GM23338 (cell line): ENCODE measurements at regions not wholly inside any gene's neighbourhood (a gene's known extent, or its start where the extent isn't known, plus 50 kb on each side); places are given as distances from the start of the nearest gene placed in this dataset.

Experiments used
- ATAC-seq: fragments of 200-7000 bp; cut with Tn5 transposase; 3 replicates; pipeline ENCODE4 v1.9.1; 2020
- DNase-seq: peaks from one replicate; pipeline ENCODE4 v3.0.0-alpha.2; 2015; ENCODE audit warnings: low spot score
- H2AFZ ChIP-seq: fragments of 200-600 bp; sonication (generic); 2 replicates; pipeline ENCODE4 v1.8.0; 2016; ENCODE audit warnings: antibody characterized with exemption, mild to moderate bottlenecking, moderate library complexity
- H3F3A ChIP-seq: fragments of 200-600 bp; sonication (generic); replicated peaks from 2 replicates; pipeline ENCODE4 v1.8.0; 2017; ENCODE audit warnings: antibody characterized with exemption, mixed run types, low read depth
- H3K27ac ChIP-seq: fragments of 200-600 bp; sonication (generic); 2 replicates; pipeline ENCODE4 v1.6.1; 2016; ENCODE audit warnings: low read depth
- H3K27me3 ChIP-seq: fragments of 200-600 bp; sonication (generic); 2 replicates; pipeline ENCODE4 v1.8.0; 2016; ENCODE audit warnings: mild to moderate bottlenecking, mixed run types, moderate library complexity; ENCODE audit not compliant: insufficient read depth
- H3K36me3 ChIP-seq: fragments of 200-600 bp; sonication (generic); 2 replicates; pipeline ENCODE4 v1.8.0; 2016; ENCODE audit warnings: mild to moderate bottlenecking; ENCODE audit not compliant: insufficient read depth
- H3K4me1 ChIP-seq: fragments of 200-600 bp; sonication (generic); 2 replicates; pipeline ENCODE4 v1.8.0; 2016; ENCODE audit warnings: mild to moderate bottlenecking, moderate library complexity; ENCODE audit not compliant: insufficient read depth
- H3K4me2 ChIP-seq: fragments of 200-600 bp; sonication (generic); 2 replicates; pipeline ENCODE4 v1.7.1; 2017; ENCODE audit warnings: mixed run types
- H3K4me3 ChIP-seq: fragments of 200-600 bp; sonication (generic); 2 replicates; pipeline ENCODE4 v1.6.1; 2016; ENCODE audit warnings: mixed run types
- H3K79me2 ChIP-seq: fragments of 200-600 bp; sonication (generic); replicated peaks from 2 replicates; pipeline ENCODE4 v1.8.0; 2017; ENCODE audit warnings: mild to moderate bottlenecking; ENCODE audit not compliant: insufficient read depth
- H3K9me2 ChIP-seq: fragments of 200-600 bp; sonication (generic); 2 replicates; pipeline ENCODE4 v1.8.0; 2017; ENCODE audit not compliant: insufficient read depth
- H4K20me1 ChIP-seq: fragments of 200-600 bp; sonication (generic); replicated peaks from 2 replicates; pipeline ENCODE4 v1.8.0; 2017; ENCODE audit warnings: mild to moderate bottlenecking; ENCODE audit not compliant: insufficient read depth
- H3K27ac Mint-ChIP-seq: 2 replicates; pipeline ENCODE4 v1.8.0; 2020; ENCODE audit warnings: inconsistent platforms, mild to moderate bottlenecking, moderate library complexity, mixed read lengths
- H3K27me3 Mint-ChIP-seq: 3 replicates; pipeline ENCODE4 v1.8.0; 2022; ENCODE audit warnings: low read depth, mild to moderate bottlenecking, moderate library complexity, mixed read lengths, inconsistent platforms; ENCODE audit not compliant: insufficient read depth, poor library complexity
- H3K36me3 Mint-ChIP-seq: 3 replicates; pipeline ENCODE4 v1.8.0; 2021; ENCODE audit warnings: low read depth, mild to moderate bottlenecking, inconsistent platforms, moderate library complexity, mixed read lengths
- H3K4me1 Mint-ChIP-seq: 3 replicates; pipeline ENCODE4 v1.8.0; 2020; ENCODE audit warnings: mild to moderate bottlenecking, inconsistent platforms, mixed read lengths
- H3K4me3 Mint-ChIP-seq: 3 replicates; pipeline ENCODE4 v1.8.0; 2021; ENCODE audit warnings: moderate library complexity, mild to moderate bottlenecking, inconsistent platforms, mixed read lengths
- H3K9me3 Mint-ChIP-seq: 3 replicates; pipeline ENCODE4 v1.8.0; 2020; ENCODE audit warnings: moderate library complexity, mild to moderate bottlenecking, inconsistent platforms, mixed read lengths
- CREB1 ChIP-seq: fragments of 250-450 bp; sonication (Bioruptor Pico); IDR thresholded peaks from 2 replicates; pipeline ENCODE4 v1.5.0; 2020; ENCODE audit warnings: low read depth, mild to moderate bottlenecking, moderate library complexity
- ETS1 ChIP-seq: IDR thresholded peaks from 2 replicates; pipeline ENCODE4 v1.6.1; 2016; ENCODE audit warnings: antibody characterized with exemption
- EZH2 ChIP-seq: fragments of 200-600 bp; sonication (generic); IDR thresholded peaks from one replicate; pipeline ENCODE4 v1.8.0; 2017; ENCODE audit warnings: antibody characterized with exemption, mild to moderate bottlenecking, low read depth; ENCODE audit not compliant: unreplicated experiment
- EZH2phosphoT487 ChIP-seq: fragments of 200-600 bp; sonication (generic); IDR thresholded peaks from one replicate; pipeline ENCODE4 v1.8.1; 2018; ENCODE audit warnings: antibody characterized with exemption; ENCODE audit not compliant: unreplicated experiment
- NANOG ChIP-seq: IDR thresholded peaks from 2 replicates; pipeline ENCODE4 v1.6.1; 2016; ENCODE audit warnings: antibody characterized with exemption, borderline replicate concordance
- POLR2AphosphoS5 ChIP-seq: IDR thresholded peaks from 2 replicates; pipeline ENCODE4 v1.6.1; 2016; ENCODE audit warnings: antibody characterized with exemption, low read depth
- REST ChIP-seq: IDR thresholded peaks from one replicate; pipeline ENCODE4 v1.6.1; 2018; ENCODE audit warnings: antibody characterized with exemption; ENCODE audit not compliant: unreplicated experiment
- STAT1 ChIP-seq: IDR thresholded peaks from one replicate; pipeline ENCODE4 v1.6.1; 2016; ENCODE audit warnings: antibody characterized with exemption; ENCODE audit not compliant: unreplicated experiment
- ZNF114 ChIP-seq: fragments of 250-450 bp; sonication (Bioruptor Pico); IDR thresholded peaks from 2 replicates; pipeline ENCODE4 v1.5.0; 2020; ENCODE audit warnings: mild to moderate bottlenecking, moderate library complexity
- ZNF331 ChIP-seq: fragments of 250-450 bp; sonication (Bioruptor Pico); IDR thresholded peaks from 2 replicates; pipeline ENCODE4 v1.5.0; 2020; ENCODE audit warnings: low read depth, mild to moderate bottlenecking, moderate library complexity
- TF ChIP-seq, protein P1 (sequence below), 2 experiments: fragments of 200-600 bp in 1 of 2; sonication (generic) in 1 of 2; conservative IDR thresholded peaks; 2 replicates each; pipeline versions ENCODE4 v1.5.1 to v1.6.1; 2016 to 2017; ENCODE audit warnings: antibody characterized with exemption in 2 of 2, low read depth in 2 of 2, mild to moderate bottlenecking in 2 of 2, moderate library complexity in 1 of 2

- no peak overlapping the region for H2AFZ ChIP-seq
- no peak overlapping the region for H3K27ac ChIP-seq
- H3K27me3 Mint-ChIP-seq: no peaks in the 10 kb centered on the region
- H3K4me3 ChIP-seq: no peak overlapping the region
- H3K36me3 ChIP-seq: no peaks in the 10 kb centered on the region
- no peaks in the 10 kb centered on the region for H3K9me2 ChIP-seq
- H3K79me2 ChIP-seq: no peaks in the 10 kb centered on the region
- ATAC-seq: no peak
- no peak overlapping the region for H3K4me3 Mint-ChIP-seq
- H3K4me1 ChIP-seq: no peaks in the 10 kb centered on the region
- no peaks in the 10 kb centered on the region for H4K20me1 ChIP-seq
- no peaks in the 10 kb centered on the region for H3F3A ChIP-seq
- H3K4me1 Mint-ChIP-seq: no peaks in the 10 kb centered on the region
- no peaks in the 10 kb centered on the region for H3K36me3 Mint-ChIP-seq
- TF ChIP-seq, protein P1, sequence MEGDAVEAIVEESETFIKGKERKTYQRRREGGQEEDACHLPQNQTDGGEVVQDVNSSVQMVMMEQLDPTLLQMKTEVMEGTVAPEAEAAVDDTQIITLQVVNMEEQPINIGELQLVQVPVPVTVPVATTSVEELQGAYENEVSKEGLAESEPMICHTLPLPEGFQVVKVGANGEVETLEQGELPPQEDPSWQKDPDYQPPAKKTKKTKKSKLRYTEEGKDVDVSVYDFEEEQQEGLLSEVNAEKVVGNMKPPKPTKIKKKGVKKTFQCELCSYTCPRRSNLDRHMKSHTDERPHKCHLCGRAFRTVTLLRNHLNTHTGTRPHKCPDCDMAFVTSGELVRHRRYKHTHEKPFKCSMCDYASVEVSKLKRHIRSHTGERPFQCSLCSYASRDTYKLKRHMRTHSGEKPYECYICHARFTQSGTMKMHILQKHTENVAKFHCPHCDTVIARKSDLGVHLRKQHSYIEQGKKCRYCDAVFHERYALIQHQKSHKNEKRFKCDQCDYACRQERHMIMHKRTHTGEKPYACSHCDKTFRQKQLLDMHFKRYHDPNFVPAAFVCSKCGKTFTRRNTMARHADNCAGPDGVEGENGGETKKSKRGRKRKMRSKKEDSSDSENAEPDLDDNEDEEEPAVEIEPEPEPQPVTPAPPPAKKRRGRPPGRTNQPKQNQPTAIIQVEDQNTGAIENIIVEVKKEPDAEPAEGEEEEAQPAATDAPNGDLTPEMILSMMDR (conservative IDR thresholded peaks at IDR 0.05; ENCODE audit: low read depth in 2 of 2): no peak
- TF ChIP-seq CREB1 (CRISPR knock-in tag): no peak
- TF ChIP-seq ZNF114: no peak
- TF ChIP-seq STAT1: no peak
- TF ChIP-seq ETS1: no peak
- TF ChIP-seq POLR2AphosphoS5: no peak
- no peak for TF ChIP-seq REST
- H3K9me3 Mint-ChIP-seq: no peaks in the 10 kb centered on the region
- H3K4me2 ChIP-seq: no peak overlapping the region
- no peak for DNase-seq
- H3K27me3 ChIP-seq: no peaks in the 10 kb centered on the region
- no peak overlapping the region for H3K27ac Mint-ChIP-seq
Observed at GRCh38 chr7:9516662-9517061, 1083.3 kb downstream of the NXPH1 start.

DNA sequence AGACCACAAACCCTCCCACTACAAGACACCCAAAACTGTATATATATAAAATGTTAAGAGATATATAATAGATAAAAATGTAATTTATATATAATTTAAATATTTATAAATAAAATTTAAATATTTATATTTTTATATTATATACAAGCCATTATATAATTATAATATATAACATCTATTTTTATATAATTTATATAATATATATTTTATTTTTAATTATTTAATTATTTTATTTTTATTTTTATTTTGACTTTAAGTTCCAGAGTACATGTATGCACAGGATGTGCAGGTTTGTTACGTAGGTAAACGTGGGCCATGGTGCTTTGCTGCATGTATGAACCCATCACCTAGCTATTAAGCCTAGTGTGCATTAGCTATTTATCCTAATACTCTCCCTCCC lies 1090.2 kb downstream of the NXPH1 start:
- H3K27me3 ChIP-seq: no peaks in the 10 kb centered on the region
- H3K27ac Mint-ChIP-seq: no peak overlapping the region
- TF ChIP-seq ZNF331 (CRISPR knock-in tag): no peak
- no peak for TF ChIP-seq POLR2AphosphoS5
- no peak for TF ChIP-seq EZH2phosphoT487
- TF ChIP-seq ZNF114: no peak
- no peak for TF ChIP-seq ETS1
- no peak for TF ChIP-seq CREB1 (CRISPR knock-in tag)
- TF ChIP-seq NANOG: no peak
- TF ChIP-seq EZH2: no peak
- no peak for TF ChIP-seq STAT1
- no peak for TF ChIP-seq REST

More for the DNA sequence above, 1090.2 kb downstream of the NXPH1 start:
- H3K4me1 ChIP-seq: no peaks in the 10 kb centered on the region
- no peak for ATAC-seq
- no peak overlapping the region for H3K27ac ChIP-seq
- no peaks in the 10 kb centered on the region for H3K9me2 ChIP-seq
- Mint-ChIP-seq H3K4me3 (no peak overlapping the region), H3K9me3 (no peaks in the 10 kb centered on the region; the same call in 2 of the 3 replicates), H3K27me3 (no peaks in the 10 kb centered on the region), H3K36me3 (no peaks in the 10 kb centered on the region), H3K4me1 (no peaks in the 10 kb centered on the region)
- DNase-seq: no peak
- no peaks in the 10 kb centered on the region for H3K36me3 ChIP-seq
- H3K4me3 ChIP-seq: no peak overlapping the region
- no peaks in the 10 kb centered on the region for H3K79me2 ChIP-seq
- H2AFZ ChIP-seq: no peak overlapping the region
- no peak overlapping the region for H3K4me2 ChIP-seq
- H3F3A ChIP-seq: no peaks in the 10 kb centered on the region
- no peaks in the 10 kb centered on the region for H4K20me1 ChIP-seq
